Thyroid gland (tissue), 4 donors: ENCODE measurements at regions not wholly inside any gene's neighbourhood (a gene's known extent, or its start where the extent isn't known, plus 50 kb on each side); places are given as distances from the start of the nearest gene placed in this dataset.

Experiments used
- DNase-seq, 2 donors: peaks; one replicate each; pipeline ENCODE4 v3.0.0-alpha.2; 2019
- H3K27ac ChIP-seq, 3 donors: fragments of 200-600 bp; sonication (generic); 1 replicate in 2 of 3; 2 replicates in 1 of 3; pipeline ENCODE4 v1.5.1; 2016 to 2019; ENCODE audit warnings: mild to moderate bottlenecking in 1 of 3, moderate library complexity in 1 of 3
- H3K27me3 ChIP-seq: fragments of 200-600 bp; sonication (generic); one replicate; pipeline ENCODE4 v1.5.1; 2019
- H3K36me3 ChIP-seq, 2 donors: fragments of 200-600 bp; sonication (generic); one replicate each; pipeline ENCODE4 v1.5.1; 2016 to 2019
- H3K4me1 ChIP-seq, 2 donors: fragments of 200-600 bp; sonication (generic); one replicate each; pipeline ENCODE4 v1.5.1; 2017 to 2019
- H3K4me3 ChIP-seq, 3 donors: fragments of 200-600 bp; sonication (generic); replicated peaks in 1 of 3; 1 replicate in 2 of 3; 2 replicates in 1 of 3; pipeline ENCODE4 v1.5.1; 2016; ENCODE audit warnings: mild to moderate bottlenecking in 1 of 3
- H3K9me3 ChIP-seq: fragments of 200-600 bp; sonication (generic); one replicate; pipeline ENCODE4 v1.5.1; 2017
- CTCF ChIP-seq, 6 experiments: fragments of 200-600 bp in 3 of 6; fragments of 450-650 bp in 3 of 6; sonication (generic) in 3 of 6; IDR thresholded peaks; one replicate each; pipeline ENCODE4 v1.5.1; 2016 to 2019; ENCODE audit warnings: antibody characterized with exemption in 6 of 6, mild to moderate bottlenecking in 2 of 6, inconsistent platforms in 1 of 6, moderate library complexity in 1 of 6
- POLR2A ChIP-seq, 2 donors: fragments of 450-650 bp; IDR thresholded peaks; one replicate each; pipeline ENCODE4 v1.6.1; 2017; ENCODE audit warnings: antibody characterized with exemption in 2 of 2, mild to moderate bottlenecking in 2 of 2, moderate library complexity in 1 of 2
- WGBS, 2 donors: methylation state at CpG; one replicate each; pipeline ENCODE4 v1.1.5; 2017; 5-methylcytosine and 5-hydroxymethylcytosine counted together
- intact Hi-C: fragments of 100-400 bp; cut with DNase I; formaldehyde crosslinking; loops from one replicate; pipeline ENCODE4 v1.15.1; 2023

DNA sequence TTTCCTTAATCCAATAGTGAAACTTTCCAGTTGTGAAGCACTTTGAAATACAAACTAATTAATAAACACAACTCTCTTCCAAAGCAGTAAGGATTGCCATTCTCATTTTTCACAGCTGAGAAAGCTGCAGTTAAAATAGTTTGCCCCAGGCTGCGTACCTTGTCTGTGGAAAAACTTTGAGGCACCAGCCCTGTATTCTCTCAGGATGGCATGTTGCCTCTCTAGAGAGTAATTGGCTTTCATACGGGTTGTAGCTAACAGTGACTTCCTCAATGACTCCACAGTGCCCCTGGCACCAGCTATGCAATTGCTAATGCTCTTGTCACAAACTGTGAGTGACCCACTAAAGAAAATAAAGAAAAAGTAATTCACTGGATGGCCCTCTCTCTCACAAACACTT is 345.7 kb downstream of the MTX2 start:
- no peak overlapping the region for H3K4me3 ChIP-seq
- no peaks in the 10 kb centered on the region for H3K36me3 ChIP-seq
- WGBS, 2 donors, result 46 to 49% methylated on average over 2 of the region's 2 CpGs
- no peaks in the 10 kb centered on the region for H3K4me1 ChIP-seq
- no peak overlapping the region for H3K27ac ChIP-seq
- intact Hi-C loops, result no loop called here
- H3K9me3 ChIP-seq, result no peaks in the 10 kb centered on the region
- DNase-seq, result no peak
- TF ChIP-seq POLR2A (IDR thresholded peaks at IDR 0.05) (no peak), CTCF (IDR thresholded peaks at IDR 0.05) (no peak)
- H3K27me3 ChIP-seq, result no peaks in the 10 kb centered on the region

DNA sequence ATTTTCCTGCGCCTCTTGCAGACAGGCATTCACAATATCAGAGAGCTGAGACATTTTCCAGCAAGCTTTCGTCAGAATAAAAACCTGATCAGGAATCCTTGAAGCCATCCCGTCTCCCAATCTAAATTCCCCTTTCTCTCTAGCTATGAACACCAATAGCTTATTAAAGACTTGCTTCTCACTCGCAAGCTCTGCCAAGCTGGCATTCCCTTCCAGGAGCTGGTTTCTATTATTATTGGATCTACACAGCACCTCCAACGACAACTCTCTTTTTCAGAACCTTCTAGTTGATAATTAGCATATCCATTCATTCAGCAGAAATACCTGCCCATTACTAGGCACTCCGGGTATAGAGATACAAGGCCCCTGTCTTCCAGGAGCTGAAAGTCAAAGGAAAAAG is 350.3 kb downstream of the MTX2 start:
- TF ChIP-seq POLR2A (IDR thresholded peaks at IDR 0.05) (no peak), CTCF (IDR thresholded peaks at IDR 0.05) (no peak)
- intact Hi-C loops, result no loop called here
- DNase-seq, result no peak
- 94% methylated on average over 6 of the region's 6 CpGs for WGBS, 2 donors
- Histone ChIP-seq H3K9me3 (no peaks in the 10 kb centered on the region), H3K27me3 (no peaks in the 10 kb centered on the region), H3K27ac (no peak overlapping the region), H3K4me1 (no peaks in the 10 kb centered on the region), H3K36me3 (no peaks in the 10 kb centered on the region), H3K4me3 (no peak overlapping the region)

DNA sequence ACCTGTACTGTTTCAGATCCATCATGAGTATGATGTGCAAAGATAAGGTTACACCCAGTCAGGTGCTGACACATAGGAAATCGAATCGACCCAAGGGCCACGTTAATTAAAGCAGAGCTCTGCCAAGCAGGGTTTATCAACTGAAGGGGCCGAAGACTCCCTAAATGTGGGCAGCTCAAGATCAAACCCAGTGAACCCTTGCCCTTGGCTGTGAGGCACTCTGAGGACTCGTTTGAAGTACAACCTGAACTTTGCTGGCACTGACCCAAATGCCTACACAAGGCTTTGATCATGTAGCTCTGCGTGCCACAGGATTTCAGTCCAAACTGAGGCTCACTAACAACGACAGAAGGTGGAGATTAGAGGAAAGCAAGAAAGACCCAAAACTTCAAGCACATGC is 352.1 kb downstream of the MTX2 start:
- WGBS, 2 donors, result 47 to 48% methylated on average over 7 of the region's 7 CpGs
- Histone ChIP-seq H3K9me3 (no peaks in the 10 kb centered on the region), H3K27ac (no peak overlapping the region), H3K4me1 (no peaks in the 10 kb centered on the region), H3K4me3 (no peak overlapping the region), H3K27me3 (no peaks in the 10 kb centered on the region), H3K36me3 (no peaks in the 10 kb centered on the region)
- DNase-seq, result no peak
- TF ChIP-seq CTCF (IDR thresholded peaks at IDR 0.05) (no peak), POLR2A (IDR thresholded peaks at IDR 0.05) (no peak)
- intact Hi-C loops, result no loop called here

DNA sequence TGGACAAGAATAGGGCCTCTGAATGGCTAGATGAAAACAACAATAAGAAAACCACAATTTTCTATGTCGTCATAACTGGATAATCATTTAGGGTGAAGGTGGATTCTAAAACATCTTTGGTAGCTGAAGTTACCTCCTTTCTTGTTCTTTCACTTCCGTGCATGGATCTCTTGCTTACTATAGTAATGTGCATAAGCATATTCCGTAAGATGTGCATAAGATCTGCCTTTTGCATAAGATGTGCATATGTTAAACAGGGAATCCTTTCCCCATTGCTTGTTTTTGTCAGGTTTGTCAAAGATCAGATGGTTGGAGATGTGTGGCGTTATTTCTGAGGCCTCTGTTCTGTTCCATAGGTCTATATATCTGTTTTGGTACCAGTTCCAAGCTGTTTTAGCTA is 353.6 kb downstream of the MTX2 start:
- no peak for DNase-seq
- no peaks in the 10 kb centered on the region for H3K9me3 ChIP-seq
- intact Hi-C loops, result no loop called here
- H3K27me3 ChIP-seq, result no peaks in the 10 kb centered on the region
- H3K4me1 ChIP-seq, result no peaks in the 10 kb centered on the region
- no peak for TF ChIP-seq CTCF (IDR thresholded peaks at IDR 0.05)
- no peak for TF ChIP-seq POLR2A (IDR thresholded peaks at IDR 0.05)
- WGBS, 2 donors, result 92 to 94% methylated on average over 4 of the region's 4 CpGs
- H3K4me3 ChIP-seq, result no peak overlapping the region
- no peak overlapping the region for H3K27ac ChIP-seq
- no peaks in the 10 kb centered on the region for H3K36me3 ChIP-seq

DNA sequence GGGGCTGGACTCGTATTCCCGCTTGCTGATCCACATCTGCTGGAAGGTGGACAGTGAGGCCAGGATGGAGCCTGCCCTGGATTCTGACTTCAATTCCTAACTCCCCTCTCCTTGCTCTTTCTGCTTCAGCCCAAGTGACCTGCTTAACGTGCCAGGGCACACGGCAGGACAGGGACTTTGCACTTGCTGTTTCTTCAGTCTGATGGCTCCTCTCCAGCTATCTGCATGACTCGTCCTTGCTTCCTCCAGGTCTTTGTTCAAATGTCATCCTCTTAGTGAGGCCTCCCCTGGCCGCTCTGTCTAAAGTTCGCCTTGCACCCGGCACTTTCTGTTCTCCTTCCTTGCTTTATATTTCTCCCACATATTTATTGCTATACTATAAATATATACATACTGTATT is 357.6 kb downstream of the MTX2 start:
- no peak for TF ChIP-seq POLR2A (IDR thresholded peaks at IDR 0.05)
- TF ChIP-seq CTCF (IDR thresholded peaks at IDR 0.05), result no peak

More for the DNA sequence above, 357.6 kb downstream of the MTX2 start:
- no peaks in the 10 kb centered on the region for H3K36me3 ChIP-seq
- H3K27me3 ChIP-seq, result no peaks in the 10 kb centered on the region
- no peak for DNase-seq
- H3K9me3 ChIP-seq, result no peaks in the 10 kb centered on the region
- WGBS, 2 donors, result 81 to 85% methylated on average over 8 of the region's 8 CpGs
- H3K4me3 ChIP-seq, result no peak overlapping the region
- no peak overlapping the region for H3K27ac ChIP-seq
- intact Hi-C loops, result loop anchor here (5.0 kb wide), 1 partner anchor 59 kb away; no protein-coding TSS in a partner anchor
- no peaks in the 10 kb centered on the region for H3K4me1 ChIP-seq
